GM12878 (cell line): ENCODE measurements at regions not wholly inside any gene's neighbourhood (a gene's known extent, or its start where the extent isn't known, plus 50 kb on each side); places are given as distances from the start of the nearest gene placed in this dataset.

Source experiments
- ATAC-seq: fragments of 200-7000 bp; cut with Tn5 transposase; 3 replicates; pipeline ENCODE4 v1.9.1; 2020; ENCODE audit warnings: mild to moderate bottlenecking, moderate library complexity
- BruUV-seq: library from RNA; stranded (reverse); fragments of 400-500 nt; replicated peaks from 2 replicates; lab custom pipeline; 2021; lab: Mats Ljungman, UMichigan
- CTCF ChIA-PET: fragments of 300-600 bp; sonication (Branson Sonifier 250); formaldehyde crosslinking; extraction: SDS; loops from one replicate; lab custom pipeline; 2021; ENCODE audit warnings: inconsistent platforms; lab: Yijun Ruan, JAX
- POLR2A ChIA-PET: fragments of 350-600 bp; formaldehyde crosslinking; extraction: SDS; loops from one replicate; lab custom pipeline; 2021; ENCODE audit warnings: inconsistent platforms; lab: Charles Lee
- RAD21 ChIA-PET: fragments of 300-600 bp; sonication (Branson Sonifier 250); formaldehyde crosslinking; loops from one replicate; lab custom pipeline; 2023; ENCODE audit warnings: antibody characterized with exemption; ENCODE audit not compliant: unreplicated experiment; lab: Charles Lee
- SMC1A ChIA-PET: fragments of 300-600 bp; sonication (Branson Sonifier 250); formaldehyde crosslinking; loops from one replicate; lab custom pipeline; 2023; ENCODE audit not compliant: unreplicated experiment, uncharacterized antibody; lab: Charles Lee
- DNase-seq: peaks from one replicate; pipeline ENCODE4 v3.0.0-alpha.2; 2011; ENCODE audit warnings: low read depth, low spot score
- FAIRE-seq: peaks from 3 replicates; lab custom pipeline; 2011; peaks lifted over from hg19 to GRCh38; lab: Jason Lieb, UNC
- H2AFZ ChIP-seq: 2 replicates; pipeline ENCODE4 v1.6.0; 2011; ENCODE audit warnings: low read depth, low read length, control low read depth; ENCODE audit not compliant: control insufficient read depth
- H3K27ac ChIP-seq: 2 replicates; pipeline ENCODE4 v1.5.1; 2011; ENCODE audit warnings: control low read depth; ENCODE audit not compliant: control insufficient read depth, insufficient read depth
- H3K27me3 ChIP-seq, 2 experiments: replicated peaks in 1 of 2; 2 replicates each; pipeline versions ENCODE4 v1.6.0 to v1.6.1; 2011; ENCODE audit warnings: low read length in 1 of 2; ENCODE audit not compliant: control insufficient read depth in 2 of 2, insufficient read depth in 2 of 2
- H3K36me3 ChIP-seq, 2 experiments: 2 replicates each; pipeline ENCODE4 v1.5.1; 2011; ENCODE audit warnings: low read length in 1 of 2; ENCODE audit not compliant: control insufficient read depth in 2 of 2, insufficient read depth in 2 of 2
- H3K4me1 ChIP-seq: 2 replicates; pipeline ENCODE4 v1.6.1; 2011; ENCODE audit warnings: mild to moderate bottlenecking, low read length, moderate library complexity, mixed read lengths; ENCODE audit not compliant: control insufficient read depth, insufficient read depth
- H3K4me2 ChIP-seq: 2 replicates; pipeline ENCODE4 v1.6.0; 2011; ENCODE audit warnings: control low read depth; ENCODE audit not compliant: control insufficient read depth, insufficient read depth
- H3K4me3 ChIP-seq: fragments of 200-600 bp; sonication (generic); 2 replicates; pipeline ENCODE4 v1.5.1; 2016
- H3K79me2 ChIP-seq: 2 replicates; pipeline ENCODE4 v1.6.0; 2011; ENCODE audit warnings: low read length; ENCODE audit not compliant: control insufficient read depth, insufficient read depth
- H3K9ac ChIP-seq: 2 replicates; pipeline ENCODE4 v1.8.0; 2011; ENCODE audit warnings: low read length, control low read depth, mixed read lengths; ENCODE audit not compliant: control insufficient read depth, insufficient read depth
- H3K9me3 ChIP-seq: replicated peaks from 3 replicates; pipeline ENCODE4 v1.5.1; 2011; ENCODE audit warnings: mild to moderate bottlenecking, low read length; ENCODE audit not compliant: control insufficient read depth, insufficient read depth
- H4K20me1 ChIP-seq: 2 replicates; pipeline ENCODE4 v1.6.0; 2011; ENCODE audit not compliant: control insufficient read depth, insufficient read depth
- CBX3 ChIP-seq: fragments of 200-600 bp; sonication (generic); IDR thresholded peaks from 2 replicates; pipeline ENCODE4 v1.6.1; 2016; ENCODE audit warnings: low read depth, borderline replicate concordance
- CEBPZ ChIP-seq: fragments of 150-350 bp; IDR thresholded peaks from 2 replicates; pipeline ENCODE4 v1.6.1; 2016; ENCODE audit warnings: low read depth, low read length
- E4F1 ChIP-seq: fragments of 450-650 bp; IDR thresholded peaks from 2 replicates; pipeline ENCODE4 v1.6.1; 2018; ENCODE audit warnings: borderline replicate concordance, mild to moderate bottlenecking; ENCODE audit not compliant: partially characterized antibody
- FOXK2 ChIP-seq: fragments of 450-650 bp; IDR thresholded peaks from 2 replicates; pipeline ENCODE4 v1.6.1; 2017; ENCODE audit warnings: mild to moderate bottlenecking, moderate library complexity
- HDAC2 ChIP-seq: fragments of 200-600 bp; sonication (generic); IDR thresholded peaks from 2 replicates; pipeline ENCODE4 v1.6.1; 2017
- MAX ChIP-seq: IDR thresholded peaks from 2 replicates; pipeline ENCODE4 v1.6.1; 2012; ENCODE audit warnings: low read depth, low read length, improper control_type of control experiment
- MTA3 ChIP-seq: IDR thresholded peaks from 2 replicates; pipeline ENCODE4 v1.6.1; 2012; ENCODE audit warnings: low read length, inconsistent platforms, borderline replicate concordance
- NR2F1 ChIP-seq: fragments of 450-650 bp; conservative IDR thresholded peaks from 2 replicates; pipeline ENCODE4 v1.6.1; 2017; ENCODE audit warnings: mild to moderate bottlenecking
- PAX8 ChIP-seq: fragments of 450-650 bp; IDR thresholded peaks from 2 replicates; pipeline ENCODE4 v1.6.1; 2017; ENCODE audit warnings: mild to moderate bottlenecking, moderate library complexity
- SREBF1 ChIP-seq: IDR thresholded peaks from 2 replicates; pipeline ENCODE4 v1.6.1; 2012; ENCODE audit warnings: mild to moderate bottlenecking, low read length
- STAT1 ChIP-seq: fragments of 450-650 bp; conservative IDR thresholded peaks from 2 replicates; pipeline ENCODE4 v1.6.1; 2014; ENCODE audit warnings: antibody characterized with exemption, mild to moderate bottlenecking
- ZNF207 ChIP-seq: fragments of 450-650 bp; IDR thresholded peaks from 2 replicates; pipeline ENCODE4 v1.6.1; 2014; ENCODE audit warnings: antibody characterized with exemption, mild to moderate bottlenecking, borderline replicate concordance
- WGBS: methylation state at CpG from one replicate; pipeline ENCODE4 v1.1.6; 2016; ENCODE audit warnings: low lambda C conversion rate; ENCODE audit not compliant: insufficient replicate concordance, insufficient coverage; ENCODE audit errors: missing lambda C conversion rate; 5-methylcytosine and 5-hydroxymethylcytosine counted together
- in situ Hi-C: fragments of 300-500 bp; cut with MboI; formaldehyde crosslinking; loops from 9 replicates; pipeline ENCODE4 v1.14.3; 2018; ENCODE audit warnings: mixed read lengths
- intact Hi-C: fragments of 100-400 bp; cut with micrococcal nuclease; formaldehyde crosslinking; loops from one replicate; pipeline ENCODE4 v1.14.2; 2022; ENCODE audit not compliant: unreplicated experiment
- TF ChIP-seq, protein P1 (sequence below): fragments of 450-650 bp; IDR thresholded peaks from 2 replicates; pipeline ENCODE4 v1.6.1; 2017; ENCODE audit warnings: mild to moderate bottlenecking, low read depth, inconsistent platforms; ENCODE audit not compliant: poor library complexity, severe bottlenecking
- TF ChIP-seq, protein P2 (sequence below): fragments of 450-650 bp; IDR thresholded peaks from 2 replicates; pipeline ENCODE4 v1.6.1; 2016; ENCODE audit warnings: mild to moderate bottlenecking

GRCh38 chr6:119604124-119604523 is 254.6 kb upstream of the MAN1A1 start:
- Histone ChIP-seq H3K9me3 (no peaks in the 10 kb centered on the region), H3K4me1 (no peaks in the 10 kb centered on the region), H3K4me2 (no peak overlapping the region), H3K79me2 (no peaks in the 10 kb centered on the region), H4K20me1 (no peaks in the 10 kb centered on the region), H3K36me3 (no peaks in the 10 kb centered on the region), H3K9ac (no peak overlapping the region), H2AFZ (no peak overlapping the region), H3K27me3 (no peaks in the 10 kb centered on the region), H3K4me3 (no peak overlapping the region), H3K27ac (no peak overlapping the region)
- 13% methylated on average over 1 of the region's 1 CpG for WGBS
- RAD21 ChIA-PET = no interaction called here
- TF ChIP-seq STAT1 = no peak
- TF ChIP-seq MTA3 = no peak
- TF ChIP-seq, protein P1, sequence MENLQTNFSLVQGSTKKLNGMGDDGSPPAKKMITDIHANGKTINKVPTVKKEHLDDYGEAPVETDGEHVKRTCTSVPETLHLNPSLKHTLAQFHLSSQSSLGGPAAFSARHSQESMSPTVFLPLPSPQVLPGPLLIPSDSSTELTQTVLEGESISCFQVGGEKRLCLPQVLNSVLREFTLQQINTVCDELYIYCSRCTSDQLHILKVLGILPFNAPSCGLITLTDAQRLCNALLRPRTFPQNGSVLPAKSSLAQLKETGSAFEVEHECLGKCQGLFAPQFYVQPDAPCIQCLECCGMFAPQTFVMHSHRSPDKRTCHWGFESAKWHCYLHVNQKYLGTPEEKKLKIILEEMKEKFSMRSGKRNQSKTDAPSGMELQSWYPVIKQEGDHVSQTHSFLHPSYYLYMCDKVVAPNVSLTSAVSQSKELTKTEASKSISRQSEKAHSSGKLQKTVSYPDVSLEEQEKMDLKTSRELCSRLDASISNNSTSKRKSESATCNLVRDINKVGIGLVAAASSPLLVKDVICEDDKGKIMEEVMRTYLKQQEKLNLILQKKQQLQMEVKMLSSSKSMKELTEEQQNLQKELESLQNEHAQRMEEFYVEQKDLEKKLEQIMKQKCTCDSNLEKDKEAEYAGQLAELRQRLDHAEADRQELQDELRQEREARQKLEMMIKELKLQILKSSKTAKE = no peak
- TF ChIP-seq HDAC2 = no peak
- no peak for TF ChIP-seq E4F1
- TF ChIP-seq NR2F1 = no peak
- TF ChIP-seq PAX8 = no peak
- TF ChIP-seq MAX = no peak
- no peak for TF ChIP-seq CEBPZ
- TF ChIP-seq CBX3 = no peak
- no peak for TF ChIP-seq FOXK2
- no peak for TF ChIP-seq ZNF207
- TF ChIP-seq, protein P2, sequence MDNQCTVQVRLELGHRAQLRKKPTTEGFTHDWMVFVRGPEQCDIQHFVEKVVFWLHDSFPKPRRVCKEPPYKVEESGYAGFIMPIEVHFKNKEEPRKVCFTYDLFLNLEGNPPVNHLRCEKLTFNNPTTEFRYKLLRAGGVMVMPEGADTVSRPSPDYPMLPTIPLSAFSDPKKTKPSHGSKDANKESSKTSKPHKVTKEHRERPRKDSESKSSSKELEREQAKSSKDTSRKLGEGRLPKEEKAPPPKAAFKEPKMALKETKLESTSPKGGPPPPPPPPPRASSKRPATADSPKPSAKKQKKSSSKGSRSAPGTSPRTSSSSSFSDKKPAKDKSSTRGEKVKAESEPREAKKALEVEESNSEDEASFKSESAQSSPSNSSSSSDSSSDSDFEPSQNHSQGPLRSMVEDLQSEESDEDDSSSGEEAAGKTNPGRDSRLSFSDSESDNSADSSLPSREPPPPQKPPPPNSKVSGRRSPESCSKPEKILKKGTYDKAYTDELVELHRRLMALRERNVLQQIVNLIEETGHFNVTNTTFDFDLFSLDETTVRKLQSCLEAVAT = no peak
- TF ChIP-seq SREBF1 = no peak
- DNase-seq (no peak), ATAC-seq (no peak), FAIRE-seq (no peak)
- in situ Hi-C loops = no loop called here
- SMC1A ChIA-PET = interaction anchor here (0.7 to 1.7 kb wide), 3 partner anchors 12 to 254 kb away, joined by 3 to 9 read pairs (median 3); no protein-coding TSS in a partner anchor
- CTCF ChIA-PET = interaction anchor here (0.6 to 0.8 kb wide), 2 partner anchors 336 to 964 kb away, joined by 3 read pairs; no protein-coding TSS in a partner anchor
- POLR2A ChIA-PET = no interaction called here
- intact Hi-C loops = no loop called here
- BruUV-seq = no TSS peak
